Smooth muscle cell (in vitro differentiated cells): ENCODE measurements at regions not wholly inside any gene's neighbourhood (a gene's known extent, or its start where the extent isn't known, plus 50 kb on each side); places are given as distances from the start of the nearest gene placed in this dataset.
A peak's percentile ranks its signal among the peaks of the same experiment; 100 is the strongest.

Source experiments
- DNase-seq: peaks from one replicate; lab custom pipeline; 2025; ENCODE audit not compliant: unreplicated experiment; lab: John Stamatoyannopoulos, UW
- H2AFZ ChIP-seq: fragments of 200-600 bp; sonication (generic); 2 replicates; pipeline ENCODE4 v1.6.0; 2016; ENCODE audit warnings: antibody characterized with exemption, low read depth, mild to moderate bottlenecking
- H3F3A ChIP-seq: fragments of 200-600 bp; sonication (generic); 2 replicates; pipeline ENCODE4 v1.6.0; 2017; ENCODE audit warnings: antibody characterized with exemption, low read depth
- H3K27ac ChIP-seq: fragments of 200-600 bp; sonication (generic); 2 replicates; pipeline ENCODE4 v1.5.1; 2016; ENCODE audit warnings: low read depth, mild to moderate bottlenecking
- H3K27me3 ChIP-seq: fragments of 200-600 bp; sonication (generic); 2 replicates; pipeline ENCODE4 v1.6.1; 2016; ENCODE audit warnings: low read depth, mild to moderate bottlenecking
- H3K36me3 ChIP-seq: fragments of 200-600 bp; sonication (generic); 2 replicates; pipeline ENCODE4 v1.5.1; 2016; ENCODE audit warnings: low read depth
- H3K4me1 ChIP-seq: fragments of 200-600 bp; sonication (generic); 2 replicates; pipeline ENCODE4 v1.5.1; 2016; ENCODE audit warnings: low read depth
- H3K4me2 ChIP-seq: fragments of 200-600 bp; sonication (generic); 2 replicates; pipeline ENCODE4 v1.6.0; 2016; ENCODE audit warnings: mild to moderate bottlenecking
- H3K4me3 ChIP-seq: fragments of 200-600 bp; sonication (generic); 2 replicates; pipeline ENCODE4 v1.5.1; 2016; ENCODE audit warnings: mild to moderate bottlenecking
- H3K79me2 ChIP-seq: fragments of 200-600 bp; sonication (generic); 2 replicates; pipeline ENCODE4 v1.6.0; 2016; ENCODE audit warnings: low read depth, mild to moderate bottlenecking
- H3K9ac ChIP-seq: fragments of 200-600 bp; sonication (generic); 2 replicates; pipeline ENCODE4 v1.6.0; 2016; ENCODE audit warnings: low read depth
- H3K9me3 ChIP-seq: fragments of 200-600 bp; sonication (generic); replicated peaks from 2 replicates; pipeline ENCODE4 v1.5.1; 2016; ENCODE audit warnings: low read depth
- H4K20me1 ChIP-seq: fragments of 200-600 bp; sonication (generic); 2 replicates; pipeline ENCODE4 v1.6.0; 2016; ENCODE audit warnings: low read depth
- CTCF ChIP-seq: fragments of 200-600 bp; sonication (generic); IDR thresholded peaks from 2 replicates; pipeline ENCODE4 v1.5.1; 2017; ENCODE audit warnings: borderline replicate concordance, mild to moderate bottlenecking, antibody characterized with exemption; ENCODE audit not compliant: insufficient read depth, poor library complexity, severe bottlenecking
- WGBS: methylation state at CpG from one replicate; pipeline ENCODE4 v1.1.7; 2016; ENCODE audit warnings: low lambda C conversion rate; 5-methylcytosine and 5-hydroxymethylcytosine counted together

GRCh38 chr3:1963896-1964295 is 134.8 kb upstream of the CNTN4 start:
- no peaks in the 10 kb centered on the region for H3K36me3 ChIP-seq
- H3K4me1 ChIP-seq = no peaks in the 10 kb centered on the region
- no peak overlapping the region for H3K4me3 ChIP-seq
- WGBS = 93% methylated on average over 3 of the region's 3 CpGs
- DNase-seq = no peak
- H3K27ac ChIP-seq = no peak overlapping the region
- H3K79me2 ChIP-seq = no peaks in the 10 kb centered on the region
- H3K9me3 ChIP-seq = no peaks in the 10 kb centered on the region
- H2AFZ ChIP-seq = no peak overlapping the region
- no peak overlapping the region for H3K9ac ChIP-seq
- no peaks in the 10 kb centered on the region for H4K20me1 ChIP-seq
- H3F3A ChIP-seq = no peaks in the 10 kb centered on the region
- no peak overlapping the region for H3K4me2 ChIP-seq
- TF ChIP-seq CTCF = no peak
- H3K27me3 ChIP-seq = no peaks in the 10 kb centered on the region

GRCh38 chr3:1967525-1967924 is 131.1 kb upstream of the CNTN4 start:
- Histone ChIP-seq H3F3A (no peaks in the 10 kb centered on the region), H3K27ac (no peak overlapping the region), H3K79me2 (no peaks in the 10 kb centered on the region), H3K36me3 (no peaks in the 10 kb centered on the region), H2AFZ (no peak overlapping the region), H3K4me3 (no peak overlapping the region), H4K20me1 (no peaks in the 10 kb centered on the region), H3K27me3 (no peaks in the 10 kb centered on the region), H3K4me2 (no peak overlapping the region), H3K4me1 (no peaks in the 10 kb centered on the region), H3K9ac (no peak overlapping the region), H3K9me3 (no peaks in the 10 kb centered on the region)
- no peak for TF ChIP-seq CTCF
- WGBS = 89% methylated on average over 2 of the region's 2 CpGs
- no peak for DNase-seq

- no peak for DNase-seq
- no peak overlapping the region for H3K9ac ChIP-seq
- no peaks in the 10 kb centered on the region for H3K79me2 ChIP-seq
- peak overlapping the region; percentile 46 for H2AFZ ChIP-seq
- no peaks in the 10 kb centered on the region for H3K27me3 ChIP-seq
- no peak overlapping the region for H3K4me3 ChIP-seq
- H3K4me1 ChIP-seq = no peaks in the 10 kb centered on the region
- TF ChIP-seq CTCF = no peak
- H3K27ac ChIP-seq = no peak overlapping the region
- no peaks in the 10 kb centered on the region for H3K9me3 ChIP-seq
- H3K36me3 ChIP-seq = no peaks in the 10 kb centered on the region
- H3F3A ChIP-seq = no peaks in the 10 kb centered on the region
- no peak overlapping the region for H3K4me2 ChIP-seq
- 73% methylated on average over 2 of the region's 2 CpGs for WGBS
- no peaks in the 10 kb centered on the region for H4K20me1 ChIP-seq
Observed at GRCh38 chr3:1969281-1969680, 129.4 kb upstream of the CNTN4 start.

GRCh38 chr3:1971780-1972179 is 126.9 kb upstream of the CNTN4 start:
- Histone ChIP-seq H3K27me3 (no peaks in the 10 kb centered on the region), H4K20me1 (no peaks in the 10 kb centered on the region), H3K27ac (no peak overlapping the region), H3F3A (no peaks in the 10 kb centered on the region), H3K4me2 (peak overlapping the region; percentile 29), H3K4me1 (no peaks in the 10 kb centered on the region), H3K9ac (no peak overlapping the region), H2AFZ (peak overlapping the region; percentile 9), H3K9me3 (no peaks in the 10 kb centered on the region), H3K36me3 (no peaks in the 10 kb centered on the region), H3K79me2 (no peaks in the 10 kb centered on the region), H3K4me3 (no peak overlapping the region)
- TF ChIP-seq CTCF = no peak
- DNase-seq = no peak
- WGBS = 31% methylated on average over 1 of the region's 1 CpG
